Lower leg skin (tissue), 4 donors: ENCODE measurements at regions not wholly inside any gene's neighbourhood (a gene's known extent, or its start where the extent isn't known, plus 50 kb on each side); places are given as distances from the start of the nearest gene placed in this dataset.
A peak's percentile ranks its signal among the peaks of the same experiment; 100 is the strongest.

ENCODE experiments used
- DNase-seq, 2 donors: peaks; one replicate each; pipeline ENCODE4 v3.0.0-alpha.2; 2019; ENCODE audit warnings: low spot score in 2 of 2
- H3K4me3 ChIP-seq: fragments of 200-600 bp; sonication (generic); 2 replicates; pipeline ENCODE4 v1.5.1; 2017; ENCODE audit warnings: mild to moderate bottlenecking, low read depth; ENCODE audit not compliant: poor library complexity, severe bottlenecking
- CTCF ChIP-seq, 3 donors: fragments of 450-650 bp; IDR thresholded peaks; one replicate each; pipeline ENCODE4 v1.5.1; 2016; ENCODE audit warnings: antibody characterized with exemption in 3 of 3, mild to moderate bottlenecking in 3 of 3, moderate library complexity in 2 of 3
- POLR2A ChIP-seq, 2 donors: fragments of 450-650 bp; IDR thresholded peaks; one replicate each; pipeline ENCODE4 v1.6.1; 2016 to 2017; ENCODE audit warnings: antibody characterized with exemption in 2 of 2, mild to moderate bottlenecking in 1 of 2, moderate library complexity in 1 of 2
- WGBS, 2 donors: methylation state at CpG; one replicate each; pipeline ENCODE4 v1.1.5; 2018; 5-methylcytosine and 5-hydroxymethylcytosine counted together
- intact Hi-C: fragments of 100-400 bp; cut with DNase I; formaldehyde crosslinking; loops from one replicate; pipeline ENCODE4 v1.15.0; 2023; ENCODE audit warnings: low total_unique reads

GRCh38 chr15:98420837-98421236 lies 227.5 kb upstream of the IGF1R start:
- H3K4me3 ChIP-seq: no peak overlapping the region
- TF ChIP-seq CTCF (IDR thresholded peaks at IDR 0.05) (no peak), POLR2A (IDR thresholded peaks at IDR 0.05) (no peak)
- intact Hi-C loops: loop anchor here (5.0 kb wide), 1 partner anchor 109 kb away; no protein-coding TSS in a partner anchor
- WGBS, 2 donors: 46 to 54% methylated on average over 7 to 8 of the region's 8 CpGs
- no peak for DNase-seq

- DNase-seq: peak; percentile 47 to 93
- no peak overlapping the region for H3K4me3 ChIP-seq
- TF ChIP-seq CTCF (IDR thresholded peaks at IDR 0.05): peak in 1 of 3 donors; percentile 76
- TF ChIP-seq POLR2A (IDR thresholded peaks at IDR 0.05): no peak
- WGBS, 2 donors: 2 to 8% methylated on average over 48 to 49 of the region's 62 CpGs
- intact Hi-C loops: loop anchor here (5.0 kb wide), 1 partner anchor 109 kb away; no protein-coding TSS in a partner anchor
Measured at GRCh38 chr15:98421419-98422129, 226.8 kb upstream of the IGF1R start.

- no peak for TF ChIP-seq CTCF (IDR thresholded peaks at IDR 0.05)
- no peak for TF ChIP-seq POLR2A (IDR thresholded peaks at IDR 0.05)
- DNase-seq: no peak
- 10 to 15% methylated on average over 13 of the region's 13 CpGs for WGBS, 2 donors
- intact Hi-C loops: loop anchor here (5.0 kb wide), 1 partner anchor 110 kb away; no protein-coding TSS in a partner anchor
- no peak overlapping the region for H3K4me3 ChIP-seq
Measured at GRCh38 chr15:98422130-98422478, 226.2 kb upstream of the IGF1R start.

GRCh38 chr15:98425173-98425572 lies 223.2 kb upstream of the IGF1R start:
- peak in 1 of 2 donors; percentile 14 for DNase-seq
- intact Hi-C loops: no loop called here
- H3K4me3 ChIP-seq: no peak overlapping the region
- WGBS, 2 donors: 72 to 74% methylated on average over 11 of the region's 11 CpGs
- no peak for TF ChIP-seq CTCF (IDR thresholded peaks at IDR 0.05)
- TF ChIP-seq POLR2A (IDR thresholded peaks at IDR 0.05): no peak

- H3K4me3 ChIP-seq: no peak overlapping the region
- no peak for TF ChIP-seq CTCF (IDR thresholded peaks at IDR 0.05)
- TF ChIP-seq POLR2A (IDR thresholded peaks at IDR 0.05): no peak
- intact Hi-C loops: no loop called here
- 30% methylated on average over 8 of the region's 8 CpGs for WGBS, 2 donors
- no peak for DNase-seq
Measured at GRCh38 chr15:98427321-98427720, 221.0 kb upstream of the IGF1R start.
